ENCODE measurements at regions not wholly inside any gene's neighbourhood (a gene's known extent, or its start where the extent isn't known, plus 50 kb on each side); places are given as distances from the start of the nearest gene placed in this dataset.

DNA sequence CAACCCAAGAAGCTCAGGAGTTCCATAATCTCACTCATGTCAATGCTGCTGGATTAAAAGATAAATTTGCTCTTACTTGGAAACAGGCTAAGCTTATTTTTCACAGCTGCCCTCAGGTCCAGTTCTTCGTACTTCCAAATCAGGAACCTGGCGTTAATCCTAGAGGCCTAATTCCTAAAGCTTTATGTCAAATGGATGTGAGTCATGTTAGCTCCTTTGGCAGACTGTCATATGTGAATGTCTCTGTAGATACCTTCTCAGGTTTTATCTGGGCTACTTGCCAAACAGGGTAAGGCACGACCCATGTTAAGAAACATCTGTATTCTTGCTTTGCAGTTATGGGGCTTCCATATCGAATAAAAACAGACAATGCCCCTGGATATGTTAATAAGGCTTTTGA, 504.6 kb downstream of the ALG10 start:
- H3K9me3 ChIP-seq = peaks cover 0 to 11% of the 10 kb centered on the region in 2 donors
- TF ChIP-seq, protein P1, sequence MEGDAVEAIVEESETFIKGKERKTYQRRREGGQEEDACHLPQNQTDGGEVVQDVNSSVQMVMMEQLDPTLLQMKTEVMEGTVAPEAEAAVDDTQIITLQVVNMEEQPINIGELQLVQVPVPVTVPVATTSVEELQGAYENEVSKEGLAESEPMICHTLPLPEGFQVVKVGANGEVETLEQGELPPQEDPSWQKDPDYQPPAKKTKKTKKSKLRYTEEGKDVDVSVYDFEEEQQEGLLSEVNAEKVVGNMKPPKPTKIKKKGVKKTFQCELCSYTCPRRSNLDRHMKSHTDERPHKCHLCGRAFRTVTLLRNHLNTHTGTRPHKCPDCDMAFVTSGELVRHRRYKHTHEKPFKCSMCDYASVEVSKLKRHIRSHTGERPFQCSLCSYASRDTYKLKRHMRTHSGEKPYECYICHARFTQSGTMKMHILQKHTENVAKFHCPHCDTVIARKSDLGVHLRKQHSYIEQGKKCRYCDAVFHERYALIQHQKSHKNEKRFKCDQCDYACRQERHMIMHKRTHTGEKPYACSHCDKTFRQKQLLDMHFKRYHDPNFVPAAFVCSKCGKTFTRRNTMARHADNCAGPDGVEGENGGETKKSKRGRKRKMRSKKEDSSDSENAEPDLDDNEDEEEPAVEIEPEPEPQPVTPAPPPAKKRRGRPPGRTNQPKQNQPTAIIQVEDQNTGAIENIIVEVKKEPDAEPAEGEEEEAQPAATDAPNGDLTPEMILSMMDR (IDR thresholded peaks at IDR 0.05) = no peak
- DNase-seq (ENCODE audit: low spot score) = no peak
- no peak overlapping the region for H3K4me3 ChIP-seq
- H3K27me3 ChIP-seq = no peaks in the 10 kb centered on the region
- H3K36me3 ChIP-seq = no peaks in the 10 kb centered on the region
- no peak overlapping the region for H3K27ac ChIP-seq
- no peaks in the 10 kb centered on the region for H3K4me1 ChIP-seq

GRCh38 chr12:34547276-34547675, 525.0 kb downstream of the ALG10 start:
- Histone ChIP-seq H3K4me1 (no peaks in the 10 kb centered on the region), H3K9me3 (peaks cover 10 to 94% of the 10 kb centered on the region in 2 donors), H3K36me3 (no peaks in the 10 kb centered on the region), H3K4me3 (no peak overlapping the region), H3K27me3 (no peaks in the 10 kb centered on the region), H3K27ac (no peak overlapping the region)
- DNase-seq (ENCODE audit: low spot score) = no peak
- TF ChIP-seq, protein P1 (IDR thresholded peaks at IDR 0.05) = no peak

DNA sequence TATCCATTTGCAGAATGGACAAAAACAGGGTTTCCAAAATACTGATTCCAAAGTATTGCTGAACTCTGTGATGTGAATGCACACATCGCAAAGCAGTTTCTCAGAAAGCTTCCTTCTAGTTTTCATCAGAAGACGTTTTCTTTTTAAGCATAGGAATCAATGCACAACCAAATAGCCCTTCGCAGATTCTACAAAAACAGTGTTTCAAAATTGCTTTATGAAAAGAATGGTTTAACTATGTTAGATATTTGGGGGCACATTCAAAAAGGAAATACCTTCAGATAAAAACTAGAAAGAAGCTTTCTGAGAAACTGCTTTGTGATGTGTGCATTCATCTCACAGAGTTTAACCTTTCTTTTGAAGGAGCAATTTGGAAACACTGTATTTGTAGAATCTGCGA, 569.7 kb downstream of the ALG10 start:
- no peak for DNase-seq (ENCODE audit: low spot score)
- Histone ChIP-seq H3K4me3 (no peak overlapping the region), H3K27ac (no peak overlapping the region), H3K36me3 (no peaks in the 10 kb centered on the region), H3K9me3 (peaks cover 8 to 95% of the 10 kb centered on the region in 2 donors), H3K27me3 (no peaks in the 10 kb centered on the region), H3K4me1 (no peaks in the 10 kb centered on the region)
- TF ChIP-seq, protein P1 (IDR thresholded peaks at IDR 0.05) = no peak

- H3K36me3 ChIP-seq = no peaks in the 10 kb centered on the region
- H3K9me3 ChIP-seq = peaks cover 8 to 66% of the 10 kb centered on the region in 2 donors
- H3K27me3 ChIP-seq = no peaks in the 10 kb centered on the region
- TF ChIP-seq, protein P1 (IDR thresholded peaks at IDR 0.05) = no peak
- H3K4me1 ChIP-seq = no peaks in the 10 kb centered on the region
- no peak overlapping the region for H3K4me3 ChIP-seq
- DNase-seq (ENCODE audit: low spot score) = peak; percentile 40
- no peak overlapping the region for H3K27ac ChIP-seq
Measured at GRCh38 chr12:34595749-34596733, 573.7 kb downstream of the ALG10 start.

DNA sequence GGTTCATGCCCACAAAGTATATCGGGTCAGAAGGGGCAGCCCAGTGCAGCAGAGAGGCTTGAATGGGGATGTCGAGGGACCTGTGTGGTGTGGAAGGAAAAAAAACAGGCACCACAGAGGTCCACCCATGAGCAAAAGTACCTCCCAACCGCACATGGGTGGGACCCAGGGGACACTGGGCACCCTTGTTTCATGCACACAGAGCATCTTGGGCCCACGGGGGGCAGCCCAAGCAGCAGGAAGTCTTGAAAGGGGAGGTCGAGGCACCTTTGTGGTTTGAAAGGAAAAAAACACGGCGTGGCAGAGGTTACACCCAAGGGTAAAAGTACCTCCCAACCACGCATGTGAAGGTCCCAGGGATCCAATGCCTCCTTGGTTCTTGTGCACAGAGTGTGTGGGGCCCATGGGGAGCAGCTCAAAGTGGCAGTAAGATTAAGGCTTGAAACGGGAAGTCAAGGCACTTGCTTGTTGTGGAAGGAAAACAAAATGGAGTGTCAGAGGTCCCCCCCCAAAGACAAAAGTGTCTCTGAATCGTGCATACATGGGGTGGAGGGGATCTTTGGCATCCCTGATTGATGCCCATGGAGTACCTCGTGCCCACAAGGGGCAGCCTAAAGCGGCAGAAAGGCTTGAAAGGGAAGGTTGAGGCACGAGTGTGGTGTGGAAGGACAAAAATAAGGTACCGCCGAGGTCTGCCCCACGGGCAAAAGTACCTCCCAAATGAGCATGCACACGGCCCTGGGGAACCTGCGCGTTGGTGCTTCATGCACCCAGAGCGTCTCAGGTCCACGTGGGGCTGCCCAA, 575.5 kb downstream of the ALG10 start:
- Histone ChIP-seq H3K27ac (no peak overlapping the region), H3K4me1 (no peaks in the 10 kb centered on the region), H3K4me3 (no peak overlapping the region), H3K27me3 (no peaks in the 10 kb centered on the region), H3K36me3 (no peaks in the 10 kb centered on the region), H3K9me3 (peaks cover 3 to 54% of the 10 kb centered on the region in 2 donors)
- TF ChIP-seq, protein P1 (IDR thresholded peaks at IDR 0.05) = no peak
- no peak for DNase-seq (ENCODE audit: low spot score)

Data from right atrium auricular region (tissue), 2 donors.